ENCODE measurements at regions not wholly inside any gene's neighbourhood (a gene's known extent, or its start where the extent isn't known, plus 50 kb on each side); places are given as distances from the start of the nearest gene placed in this dataset.

- Histone ChIP-seq H3K9me3 (no peaks in the 10 kb centered on the region), H3K27ac (no peak overlapping the region), H3K4me2 (no peak overlapping the region), H3K4me1 (no peaks in the 10 kb centered on the region), H3K4me3 (no peak overlapping the region)
- DNase-seq (ENCODE audit: low read depth in 1 of 2, low spot score in 1 of 2) (no peak), FAIRE-seq (no peak), ATAC-seq (no peak)
- 55% methylated on average over 7 of the region's 7 CpGs for WGBS (ENCODE audit: missing lambda C conversion rate)
- CTCF ChIA-PET, result interaction anchor here (0.6 to 4.0 kb wide), 4 partner anchors 11 to 866 kb away, joined by 3 to 39 read pairs (median 4); no protein-coding TSS in a partner anchor
- POLR2A ChIA-PET, result no interaction called here
- TF ChIP-seq E2F6 (IDR thresholded peaks at IDR 0.05; ENCODE audit: borderline replicate concordance, low read depth), result no peak
- TF ChIP-seq NR3C1 (IDR thresholded peaks at IDR 0.05), result no peak
- TF ChIP-seq CHD2 (IDR thresholded peaks at IDR 0.05; ENCODE audit: low read length, partially characterized antibody), result no peak
- no peak for TF ChIP-seq ESRRA (IDR thresholded peaks at IDR 0.05; ENCODE audit: borderline replicate concordance, low read length)
- no peak for TF ChIP-seq EP300 (IDR thresholded peaks at IDR 0.05)
- TF ChIP-seq JUNB (IDR thresholded peaks at IDR 0.05), result no peak
- no peak for TF ChIP-seq REST (IDR thresholded peaks at IDR 0.05)
These were observed 55.1 kb downstream of the TMEM174 start for GRCh38 chr5:73228052-73228451.

Data from A549 (cell line).